SU-DHL-6 (cell line): ENCODE measurements at regions not wholly inside any gene's neighbourhood (a gene's known extent, or its start where the extent isn't known, plus 50 kb on each side); places are given as distances from the start of the nearest gene placed in this dataset.

ENCODE experiments used
- CTCF ChIP-seq: fragments of 200-600 bp; sonication (generic); IDR thresholded peaks from one replicate; pipeline ENCODE4 v1.5.1; 2017; ENCODE audit warnings: antibody characterized with exemption, mild to moderate bottlenecking, low read length, moderate library complexity; ENCODE audit not compliant: insufficient read depth, poor library complexity, severe bottlenecking
- EZH2phosphoT487 ChIP-seq: fragments of 200-600 bp; sonication (generic), shearing (Covaris generic); conservative IDR thresholded peaks from 2 replicates; pipeline ENCODE4 v1.6.1; 2018; ENCODE audit warnings: mild to moderate bottlenecking, antibody characterized with exemption, low read length, moderate library complexity, mixed read lengths

- TF ChIP-seq CTCF (no peak), EZH2phosphoT487 (no peak)
These were observed 109.5 kb upstream of the SMLR1 start for GRCh38 chr6:130717657-130718056.
